ENCODE measurements at regions not wholly inside any gene's neighbourhood (a gene's known extent, or its start where the extent isn't known, plus 50 kb on each side); places are given as distances from the start of the nearest gene placed in this dataset.

- intact Hi-C loops (cut with DNase I, micrococcal nuclease): no loop called here
- no peaks in the 10 kb centered on the region for H3K4me1 ChIP-seq (ENCODE audit: insufficient read depth, low read length)
- POLR2A ChIA-PET: no interaction called here
- ATAC-seq (ENCODE audit: poor library complexity) (no peak), DNase-seq (no peak)
- CTCF ChIA-PET: no interaction called here
- no peak overlapping the region for H3K27ac ChIP-seq (ENCODE audit: low read depth in 1 of 2, low read length in 2 of 2)
- no peaks in the 10 kb centered on the region for H3K36me3 ChIP-seq (ENCODE audit: insufficient read depth, low read length)
- no peak overlapping the region for H3K4me3 ChIP-seq (ENCODE audit: low read length)
- Mint-ChIP-seq H3K27ac (no peak overlapping the region), H3K4me3 (no peak overlapping the region), H3K27me3 (no peaks in the 10 kb centered on the region), H3K4me1 (ENCODE audit: low read depth) (no peaks in the 10 kb centered on the region), H3K36me3 (ENCODE audit: low read depth) (no peaks in the 10 kb centered on the region), H3K9me3 (peaks cover 3% of the 10 kb centered on the region)
- H3K9me3 ChIP-seq (ENCODE audit: control insufficient read depth in 1 of 2, insufficient read depth in 1 of 2, low read length in 2 of 2): no peaks in the 10 kb centered on the region
- H3K27me3 ChIP-seq (ENCODE audit: control insufficient read depth in 1 of 2, insufficient read depth in 2 of 2, low read length in 2 of 2): no peaks in the 10 kb centered on the region
- TF ChIP-seq CTCF (IDR thresholded peaks at IDR 0.05): no peak
These were observed 51.0 kb upstream of the CA10 start for GRCh38 chr17:52209507-52209906.
